ENCODE measurements at regions not wholly inside any gene's neighbourhood (a gene's known extent, or its start where the extent isn't known, plus 50 kb on each side); places are given as distances from the start of the nearest gene placed in this dataset.

GRCh38 chr1:58256546-58256945 lies 290.0 kb downstream of the OMA1 start:
- DNase-seq (ENCODE audit: low read depth, low spot score) = no peak
- H3K36me3 ChIP-seq (ENCODE audit: control insufficient read depth in 2 of 2, insufficient read depth in 2 of 2, low read length in 1 of 2) = no peaks in the 10 kb centered on the region
- WGBS (ENCODE audit: insufficient coverage, insufficient replicate concordance, low lambda C conversion rate, missing lambda C conversion rate) = 64% methylated on average over 3 of the region's 3 CpGs
- H3K4me2 ChIP-seq (ENCODE audit: control insufficient read depth, insufficient read depth) = no peak overlapping the region
- H3K79me2 ChIP-seq (ENCODE audit: control insufficient read depth, insufficient read depth, low read length) = no peaks in the 10 kb centered on the region
- no peaks in the 10 kb centered on the region for H4K20me1 ChIP-seq (ENCODE audit: control insufficient read depth, insufficient read depth)
- intact Hi-C loops (cut with micrococcal nuclease; ENCODE audit: unreplicated experiment) = no loop called here
- H3K9me3 ChIP-seq (replicated peaks; ENCODE audit: control insufficient read depth, insufficient read depth, low read length) = no peaks in the 10 kb centered on the region
- SMC1A ChIA-PET (ENCODE audit: uncharacterized antibody, unreplicated experiment) = no interaction called here
- TF ChIP-seq WRNIP1 (IDR thresholded peaks at IDR 0.05; ENCODE audit: borderline replicate concordance, low read depth, low read length) = no peak
- RAD21 ChIA-PET (ENCODE audit: unreplicated experiment) = interaction anchor here (0.5 kb wide), 1 partner anchor 1027 kb away, joined by 3 read pairs; no protein-coding TSS in a partner anchor
- FAIRE-seq = no peak
- CTCF ChIA-PET = interaction anchor here (1.2 kb wide), 1 partner anchor 35 kb away, joined by 3 read pairs; no protein-coding TSS in a partner anchor
- in situ Hi-C loops (cut with MboI) = no loop called here
- no peak overlapping the region for H2AFZ ChIP-seq (ENCODE audit: control insufficient read depth, low read depth, low read length)
- no peaks in the 10 kb centered on the region for H3K27me3 ChIP-seq (replicated peaks in 1 of 2; ENCODE audit: control insufficient read depth in 2 of 2, insufficient read depth in 2 of 2, low read length in 1 of 2)
- H3K9ac ChIP-seq (ENCODE audit: control insufficient read depth, insufficient read depth, low read length) = no peak overlapping the region
- POLR2A ChIA-PET = no interaction called here
- no peak for ATAC-seq
- no peaks in the 10 kb centered on the region for H3K4me1 ChIP-seq (ENCODE audit: control insufficient read depth, insufficient read depth, low read length)
- no peak overlapping the region for H3K4me3 ChIP-seq
- H3K27ac ChIP-seq (ENCODE audit: control insufficient read depth, insufficient read depth) = no peak overlapping the region
- BruUV-seq (replicated peaks) = no TSS peak

DNA sequence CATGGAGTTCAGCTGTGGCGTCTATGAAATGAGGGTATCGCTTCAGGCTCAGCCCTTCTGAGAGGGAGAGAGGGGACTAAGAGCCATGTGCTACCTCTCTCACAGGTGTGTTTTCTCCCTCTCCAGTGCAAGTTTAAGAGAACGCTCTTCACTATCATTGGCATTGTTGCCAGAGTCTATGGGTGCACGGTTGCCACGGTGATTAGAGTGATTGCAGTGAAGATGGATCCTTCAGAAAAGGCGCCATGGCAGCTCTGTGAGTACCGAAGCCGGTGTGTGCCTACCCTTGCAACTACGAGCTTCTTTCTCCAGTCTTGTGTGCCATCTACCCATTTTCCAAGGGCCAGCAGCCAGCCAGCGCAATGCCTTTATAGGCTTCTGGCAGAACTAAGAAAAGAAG lies 290.5 kb downstream of the OMA1 start:
- SMC1A ChIA-PET (ENCODE audit: uncharacterized antibody, unreplicated experiment) = no interaction called here
- H4K20me1 ChIP-seq (ENCODE audit: control insufficient read depth, insufficient read depth) = no peaks in the 10 kb centered on the region
- RAD21 ChIA-PET (ENCODE audit: unreplicated experiment) = no interaction called here
- in situ Hi-C loops (cut with MboI) (no loop called here), intact Hi-C loops (cut with micrococcal nuclease; ENCODE audit: unreplicated experiment) (no loop called here)
- H3K27ac ChIP-seq (ENCODE audit: control insufficient read depth, insufficient read depth) = no peak overlapping the region
- H3K4me3 ChIP-seq = no peak overlapping the region
- no peak overlapping the region for H2AFZ ChIP-seq (ENCODE audit: control insufficient read depth, low read depth, low read length)
- H3K27me3 ChIP-seq (replicated peaks in 1 of 2; ENCODE audit: control insufficient read depth in 2 of 2, insufficient read depth in 2 of 2, low read length in 1 of 2) = no peaks in the 10 kb centered on the region
- FAIRE-seq (no peak), DNase-seq (ENCODE audit: low read depth, low spot score) (no peak), ATAC-seq (no peak)
- BruUV-seq (replicated peaks) = no TSS peak
- POLR2A ChIA-PET = no interaction called here
- no peaks in the 10 kb centered on the region for H3K36me3 ChIP-seq (ENCODE audit: control insufficient read depth in 2 of 2, insufficient read depth in 2 of 2, low read length in 1 of 2)
- no peak overlapping the region for H3K9ac ChIP-seq (ENCODE audit: control insufficient read depth, insufficient read depth, low read length)
- H3K9me3 ChIP-seq (replicated peaks; ENCODE audit: control insufficient read depth, insufficient read depth, low read length) = no peaks in the 10 kb centered on the region
- no peak overlapping the region for H3K4me2 ChIP-seq (ENCODE audit: control insufficient read depth, insufficient read depth)
- H3K4me1 ChIP-seq (ENCODE audit: control insufficient read depth, insufficient read depth, low read length) = no peaks in the 10 kb centered on the region
- CTCF ChIA-PET = interaction anchor here (1.2 kb wide), 1 partner anchor 35 kb away, joined by 3 read pairs; no protein-coding TSS in a partner anchor
- 44% methylated on average over 10 of the region's 10 CpGs for WGBS (ENCODE audit: insufficient coverage, insufficient replicate concordance, low lambda C conversion rate, missing lambda C conversion rate)
- no peaks in the 10 kb centered on the region for H3K79me2 ChIP-seq (ENCODE audit: control insufficient read depth, insufficient read depth, low read length)
- TF ChIP-seq KAT2A (conservative IDR thresholded peaks at IDR 0.05; ENCODE audit: control insufficient read depth, low read depth, low read length) = no peak
- no peak for TF ChIP-seq BCL11A (IDR thresholded peaks at IDR 0.05; ENCODE audit: low read depth, low read length)
- TF ChIP-seq, protein P1, sequence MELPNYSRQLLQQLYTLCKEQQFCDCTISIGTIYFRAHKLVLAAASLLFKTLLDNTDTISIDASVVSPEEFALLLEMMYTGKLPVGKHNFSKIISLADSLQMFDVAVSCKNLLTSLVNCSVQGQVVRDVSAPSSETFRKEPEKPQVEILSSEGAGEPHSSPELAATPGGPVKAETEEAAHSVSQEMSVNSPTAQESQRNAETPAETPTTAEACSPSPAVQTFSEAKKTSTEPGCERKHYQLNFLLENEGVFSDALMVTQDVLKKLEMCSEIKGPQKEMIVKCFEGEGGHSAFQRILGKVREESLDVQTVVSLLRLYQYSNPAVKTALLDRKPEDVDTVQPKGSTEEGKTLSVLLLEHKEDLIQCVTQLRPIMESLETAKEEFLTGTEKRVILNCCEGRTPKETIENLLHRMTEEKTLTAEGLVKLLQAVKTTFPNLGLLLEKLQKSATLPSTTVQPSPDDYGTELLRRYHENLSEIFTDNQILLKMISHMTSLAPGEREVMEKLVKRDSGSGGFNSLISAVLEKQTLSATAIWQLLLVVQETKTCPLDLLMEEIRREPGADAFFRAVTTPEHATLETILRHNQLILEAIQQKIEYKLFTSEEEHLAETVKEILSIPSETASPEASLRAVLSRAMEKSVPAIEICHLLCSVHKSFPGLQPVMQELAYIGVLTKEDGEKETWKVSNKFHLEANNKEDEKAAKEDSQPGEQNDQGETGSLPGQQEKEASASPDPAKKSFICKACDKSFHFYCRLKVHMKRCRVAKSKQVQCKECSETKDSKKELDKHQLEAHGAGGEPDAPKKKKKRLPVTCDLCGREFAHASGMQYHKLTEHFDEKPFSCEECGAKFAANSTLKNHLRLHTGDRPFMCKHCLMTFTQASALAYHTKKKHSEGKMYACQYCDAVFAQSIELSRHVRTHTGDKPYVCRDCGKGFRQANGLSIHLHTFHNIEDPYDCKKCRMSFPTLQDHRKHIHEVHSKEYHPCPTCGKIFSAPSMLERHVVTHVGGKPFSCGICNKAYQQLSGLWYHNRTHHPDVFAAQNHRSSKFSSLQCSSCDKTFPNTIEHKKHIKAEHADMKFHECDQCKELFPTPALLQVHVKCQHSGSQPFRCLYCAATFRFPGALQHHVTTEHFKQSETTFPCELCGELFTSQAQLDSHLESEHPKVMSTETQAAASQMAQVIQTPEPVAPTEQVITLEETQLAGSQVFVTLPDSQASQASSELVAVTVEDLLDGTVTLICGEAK (IDR thresholded peaks at IDR 0.05; ENCODE audit: borderline replicate concordance) = no peak
- TF ChIP-seq CBX5 (IDR thresholded peaks at IDR 0.05; ENCODE audit: low read depth) = no peak
- no peak for TF ChIP-seq GATAD2B (conservative IDR thresholded peaks at IDR 0.05; ENCODE audit: low read depth)
- no peak for TF ChIP-seq ZBED1 (IDR thresholded peaks at IDR 0.05; ENCODE audit: borderline replicate concordance)
- no peak for TF ChIP-seq HCFC1 (IDR thresholded peaks at IDR 0.05; ENCODE audit: low read length)
- no peak for TF ChIP-seq ZNF622 (IDR thresholded peaks at IDR 0.05)
- no peak for TF ChIP-seq ZBTB4 (CRISPR knock-in tag; IDR thresholded peaks at IDR 0.05)

All from GM12878 (cell line).